GM21447 (cell line): ENCODE measurements at regions not wholly inside any gene's neighbourhood (a gene's known extent, or its start where the extent isn't known, plus 50 kb on each side); places are given as distances from the start of the nearest gene placed in this dataset.

Experiments used
- ATAC-seq: cut with Tn5 transposase; IDR thresholded peaks from one replicate; pipeline ENCODE4 v1.9.1; 2021; ENCODE audit not compliant: unreplicated experiment

GRCh38 chr10:4213441-4213840, 428.4 kb upstream of the KLF6 start:
- ATAC-seq = no peak

- no peak for ATAC-seq
These were observed 427.2 kb upstream of the KLF6 start for GRCh38 chr10:4212111-4212630.

- ATAC-seq = no peak
These were observed 423.5 kb upstream of the KLF6 start for GRCh38 chr10:4208499-4208898.

GRCh38 chr10:4205113-4205512, 420.1 kb upstream of the KLF6 start:
- ATAC-seq = no peak

GRCh38 chr10:4202938-4203337, 417.9 kb upstream of the KLF6 start:
- ATAC-seq = no peak

GRCh38 chr10:4201866-4202825, 417.1 kb upstream of the KLF6 start:
- ATAC-seq = no peak

GRCh38 chr10:4199196-4199595, 414.2 kb upstream of the KLF6 start:
- no peak for ATAC-seq

GRCh38 chr10:4198216-4198615, 413.2 kb upstream of the KLF6 start:
- ATAC-seq = no peak

- ATAC-seq = no peak
These were observed 412.7 kb upstream of the KLF6 start for GRCh38 chr10:4197676-4198075.

GRCh38 chr10:4196771-4197390, 411.9 kb upstream of the KLF6 start:
- no peak for ATAC-seq

GRCh38 chr10:4196183-4196582, 411.2 kb upstream of the KLF6 start:
- no peak for ATAC-seq

- no peak for ATAC-seq
These were observed 410.2 kb upstream of the KLF6 start for GRCh38 chr10:4195213-4195612.

GRCh38 chr10:4194231-4194630, 409.2 kb upstream of the KLF6 start:
- no peak for ATAC-seq

- no peak for ATAC-seq
These were observed 406.9 kb upstream of the KLF6 start for GRCh38 chr10:4191894-4192293.

- no peak for ATAC-seq
These were observed 406.3 kb upstream of the KLF6 start for GRCh38 chr10:4191354-4191753.

GRCh38 chr10:4190876-4191275, 405.9 kb upstream of the KLF6 start:
- no peak for ATAC-seq

- no peak for ATAC-seq
These were observed 404.3 kb upstream of the KLF6 start for GRCh38 chr10:4189281-4189680.

- no peak for ATAC-seq
These were observed 403.4 kb upstream of the KLF6 start for GRCh38 chr10:4188406-4188805.

- no peak for ATAC-seq
These were observed 402.0 kb upstream of the KLF6 start for GRCh38 chr10:4186849-4187540.

GRCh38 chr10:4183761-4184261, 398.8 kb upstream of the KLF6 start:
- ATAC-seq = no peak

GRCh38 chr10:4181621-4182049, 396.6 kb upstream of the KLF6 start:
- no peak for ATAC-seq
